GM18519 (cell line): ENCODE measurements at regions not wholly inside any gene's neighbourhood (a gene's known extent, or its start where the extent isn't known, plus 50 kb on each side); places are given as distances from the start of the nearest gene placed in this dataset.
"Not testable (repeated sequence)": the region's sequence is repeated elsewhere in the genome, so short reads cannot be mapped to it uniquely, and the experiment has no call there.

ENCODE experiments used
- ATAC-seq: cut with Tn5 transposase; IDR thresholded peaks from one replicate; pipeline ENCODE4 v1.9.1; 2021; ENCODE audit warnings: mild to moderate bottlenecking, moderate library complexity; ENCODE audit not compliant: unreplicated experiment, low FRiP score

DNA sequence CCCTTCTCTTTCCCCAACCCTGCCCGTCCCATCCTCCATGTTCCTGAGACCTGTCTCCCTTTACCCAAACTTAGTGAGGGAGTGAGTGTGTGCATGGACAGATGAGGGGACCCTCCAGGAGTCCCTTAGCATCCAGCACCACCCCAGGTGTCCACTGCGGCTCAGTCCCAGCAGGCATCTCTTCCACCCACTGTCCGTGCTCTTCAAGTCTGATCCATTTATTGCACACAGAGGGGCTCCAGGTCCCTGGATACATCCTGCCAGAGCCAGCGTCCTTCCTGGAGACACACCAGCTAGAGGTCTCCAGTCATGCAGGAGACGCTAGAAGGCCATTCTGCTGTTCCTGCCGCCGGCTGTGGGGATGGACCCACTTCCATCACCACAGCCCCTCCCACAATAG is 239.2 kb downstream of the ADGRD1 start:
- no peak for ATAC-seq

DNA sequence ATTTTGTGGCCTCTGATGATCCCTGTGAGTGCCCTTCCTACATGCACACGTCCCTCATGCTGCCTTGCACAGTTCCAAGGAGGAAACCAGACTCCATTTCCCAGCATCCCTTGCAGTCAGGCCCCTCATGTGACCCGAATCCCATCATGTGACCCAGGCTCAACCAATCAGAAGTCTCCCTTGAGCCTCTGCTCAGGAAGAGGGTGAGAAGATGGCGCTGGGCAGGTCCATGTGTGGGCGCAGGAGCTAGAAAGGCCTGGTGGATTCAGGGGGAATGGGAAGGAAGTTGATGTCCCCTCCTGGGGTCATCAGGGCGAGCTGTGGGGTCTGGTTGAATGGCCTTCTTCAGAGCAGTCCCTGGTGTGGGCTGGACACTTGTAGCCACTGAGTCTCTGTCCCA is 240.5 kb downstream of the ADGRD1 start:
- ATAC-seq: no peak

DNA sequence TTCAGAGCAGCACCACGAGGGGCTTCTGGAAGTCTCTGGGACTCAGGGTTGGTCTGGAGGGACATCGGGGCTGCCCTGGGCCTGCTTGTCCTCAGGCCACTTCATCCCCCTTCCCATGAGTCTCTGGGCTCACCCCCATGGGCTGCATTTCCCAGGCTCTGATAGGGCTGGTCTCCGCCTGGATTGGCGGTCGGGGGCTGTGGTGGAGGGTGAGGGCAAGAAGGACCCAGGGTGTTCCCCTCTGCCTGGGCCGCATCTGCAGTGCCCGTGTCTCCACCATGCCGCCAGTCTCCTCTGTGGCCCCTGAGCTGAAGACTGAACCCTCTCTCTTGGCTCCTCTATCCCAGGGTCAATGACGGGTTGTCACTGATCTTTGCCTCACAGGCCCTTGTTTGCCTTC is 242.1 kb downstream of the ADGRD1 start:
- no peak for ATAC-seq

DNA sequence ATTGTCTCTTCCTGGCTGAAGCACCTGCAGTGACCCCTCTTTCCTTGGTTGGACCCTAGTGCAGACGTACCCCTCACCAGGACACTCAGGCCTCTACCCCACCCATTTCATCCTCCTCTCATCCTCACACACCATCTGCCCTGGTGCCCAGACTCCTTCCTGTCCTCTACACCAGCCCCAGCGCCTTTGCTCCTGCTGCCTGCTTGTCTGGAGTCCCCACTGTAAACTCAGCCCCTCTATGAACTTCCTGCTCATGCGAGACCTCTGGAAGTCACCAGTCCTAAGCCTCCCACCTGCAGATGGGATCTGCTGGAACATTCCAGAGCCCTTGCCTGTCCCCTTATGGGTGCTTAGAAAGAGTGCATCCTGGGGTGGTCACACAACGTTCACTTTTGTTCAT is 242.5 kb downstream of the ADGRD1 start:
- no peak for ATAC-seq

DNA sequence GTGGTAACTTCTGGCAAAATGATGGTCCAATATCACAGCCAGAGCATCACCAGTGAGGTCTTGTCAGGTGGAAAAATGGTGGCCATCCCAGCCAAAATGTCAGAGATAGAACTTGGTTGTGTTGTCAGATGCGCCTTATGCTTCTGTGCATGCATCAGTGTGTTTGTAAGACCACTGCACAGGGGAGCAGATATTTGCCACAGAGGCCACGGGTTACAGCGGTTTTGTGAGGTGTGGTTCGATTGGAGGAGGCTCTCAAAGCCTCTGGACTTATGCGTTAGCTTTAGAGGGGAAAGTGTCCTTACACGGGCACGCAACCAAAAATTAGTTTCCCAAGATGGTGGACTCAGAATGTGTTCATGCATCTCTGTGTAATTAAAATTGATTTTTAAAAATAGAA is 243.8 kb downstream of the ADGRD1 start:
- no peak for ATAC-seq

DNA sequence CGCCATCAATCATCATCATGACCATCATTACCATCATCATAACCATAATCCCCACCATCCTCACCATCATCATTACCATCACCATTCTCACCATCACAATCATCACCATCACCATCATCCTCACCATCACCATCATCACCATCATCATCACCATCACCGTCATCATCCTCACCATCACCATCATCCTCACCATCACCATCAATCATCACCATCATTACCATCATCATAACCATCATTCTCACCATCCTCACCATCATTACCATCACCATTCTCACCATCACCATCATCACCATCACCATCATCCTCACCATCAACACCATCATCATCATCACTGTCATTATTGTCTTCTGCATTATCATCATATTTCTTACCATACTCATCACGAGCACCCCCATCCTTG is 245.5 kb downstream of the ADGRD1 start:
- no peak for ATAC-seq

DNA sequence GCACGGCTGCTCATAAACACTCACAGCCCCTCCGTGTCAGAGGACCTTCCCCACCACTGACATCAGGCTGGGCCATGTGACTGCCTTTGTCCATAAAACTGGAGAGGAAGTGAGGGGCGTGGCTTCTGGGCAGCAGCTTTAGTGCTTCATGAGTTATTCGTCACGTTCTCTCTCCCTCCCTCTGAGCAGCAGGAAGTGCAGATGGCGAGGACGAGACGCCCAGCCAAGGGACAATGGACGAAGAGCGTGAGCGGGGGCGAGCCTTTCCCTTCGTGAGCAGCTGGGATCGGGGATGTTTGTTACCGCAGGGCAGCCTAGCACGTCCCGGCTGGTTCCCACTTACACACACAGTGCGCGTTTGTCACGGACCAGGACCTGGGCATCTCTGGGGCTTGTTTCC is 248.2 kb downstream of the ADGRD1 start:
- not testable (repeated sequence) for ATAC-seq

DNA sequence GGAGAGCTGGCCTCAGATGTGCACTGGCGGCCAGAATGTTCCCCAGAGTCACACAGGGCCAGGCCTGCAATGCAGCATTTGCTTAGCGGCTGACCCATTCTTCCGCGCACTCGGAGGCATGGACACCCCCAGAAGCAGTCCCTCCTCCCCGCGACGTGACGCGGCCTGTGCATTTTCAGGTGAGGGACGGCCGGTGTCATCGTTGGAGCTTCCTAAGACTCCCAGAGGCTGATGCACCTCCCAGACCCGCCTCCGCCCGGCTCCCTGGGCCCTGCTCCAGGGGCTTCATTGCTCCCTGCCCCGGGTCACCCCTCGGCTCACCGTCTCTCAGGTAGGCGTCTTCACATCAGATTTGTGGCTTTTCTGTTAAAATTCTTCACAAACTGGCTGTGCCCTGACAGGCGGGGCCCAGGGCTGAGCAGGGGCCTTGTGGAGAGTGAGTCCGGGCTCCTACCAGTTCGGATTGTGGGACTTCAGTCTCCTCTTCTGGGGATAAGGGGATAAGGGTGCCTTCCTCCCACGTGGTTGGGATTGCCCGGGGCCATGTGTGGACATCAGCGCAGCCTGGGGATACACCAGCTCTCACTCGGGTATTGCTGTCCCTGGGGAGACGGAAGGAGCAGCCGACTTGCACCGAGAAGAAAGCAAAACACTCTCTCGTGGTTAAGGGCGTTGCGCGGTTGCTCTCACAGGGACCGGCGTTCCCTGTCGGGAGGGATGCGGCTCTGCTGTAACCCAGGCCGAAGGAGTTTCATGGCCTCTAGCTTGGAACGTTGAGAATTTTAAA is 249.1 kb downstream of the ADGRD1 start:
- ATAC-seq: no peak

DNA sequence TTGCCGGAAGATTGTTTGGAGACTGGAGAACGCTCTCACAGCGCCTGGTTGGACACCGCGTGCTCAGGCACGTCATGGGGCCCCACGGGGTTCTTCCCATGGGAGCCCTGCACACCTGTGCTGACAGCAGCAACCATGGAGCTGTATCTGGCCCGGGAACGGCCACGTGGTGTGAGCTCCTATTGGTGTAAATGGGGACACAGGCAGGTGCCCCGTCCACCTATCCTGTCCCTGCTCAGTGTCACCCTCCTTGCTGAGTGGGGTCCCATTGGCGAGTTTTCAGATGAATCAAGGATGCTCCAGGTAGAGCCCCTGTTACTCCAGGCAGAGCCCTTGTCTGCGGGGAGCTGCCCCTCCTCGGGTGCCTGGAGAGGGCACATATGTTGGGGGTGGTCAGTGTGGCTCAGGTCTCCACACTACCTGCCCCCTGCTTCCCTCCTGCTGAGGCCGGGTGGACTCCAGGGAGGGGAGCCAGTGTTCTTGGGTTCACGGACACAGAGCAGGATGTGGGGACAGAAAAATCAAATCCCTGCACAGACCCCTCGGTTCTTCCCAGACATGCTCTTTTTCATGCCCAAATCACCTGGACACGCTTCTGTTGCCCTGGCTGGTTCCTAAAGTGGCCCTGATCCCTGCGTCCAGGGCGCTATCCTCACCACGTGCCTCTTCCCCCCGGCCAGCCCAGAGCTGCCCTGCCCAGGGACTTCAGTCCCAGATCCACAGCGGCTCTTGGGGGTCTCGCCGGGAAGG is 250.1 kb downstream of the ADGRD1 start:
- ATAC-seq: no peak

DNA sequence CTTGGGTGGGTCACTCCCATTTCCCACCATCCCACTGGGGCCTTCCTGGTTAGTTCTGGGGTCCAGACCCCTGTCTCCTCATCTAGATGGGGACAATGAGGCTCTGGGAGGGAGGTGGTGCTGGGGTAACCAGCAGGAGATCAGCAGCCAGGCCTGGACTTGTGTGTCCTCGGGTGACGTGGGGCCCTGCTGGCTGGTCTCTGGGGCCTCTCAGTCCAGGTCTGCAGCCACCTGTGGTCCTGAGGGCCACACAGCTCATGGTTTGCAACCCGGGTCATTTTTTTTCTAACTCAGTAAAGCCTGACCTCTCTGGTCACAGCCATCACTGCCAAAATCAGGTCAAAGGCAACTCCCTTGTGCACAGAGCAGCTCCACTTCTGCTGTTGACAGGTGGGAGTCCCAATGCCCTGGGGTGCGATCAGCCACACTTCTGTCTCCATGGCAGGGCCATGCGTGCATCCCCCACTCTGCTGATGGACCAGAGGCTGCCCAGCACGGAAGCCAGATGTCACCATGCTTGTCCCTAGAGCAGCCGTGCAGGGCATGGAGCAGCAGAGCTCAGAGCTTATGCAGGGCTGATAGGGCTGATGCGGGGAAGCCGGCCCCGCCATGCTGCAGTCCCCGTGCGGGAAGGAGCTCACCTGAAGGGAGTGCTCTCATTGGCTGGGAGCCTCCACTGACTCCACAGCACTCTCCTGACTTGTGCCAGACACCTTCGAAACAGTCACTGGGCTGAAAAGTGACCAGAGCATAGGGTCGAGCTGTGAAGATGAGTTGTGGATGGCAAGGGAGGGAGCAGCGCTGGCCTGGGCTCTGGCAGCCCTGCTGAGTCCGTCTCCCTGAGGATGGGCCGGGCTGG is 250.9 kb downstream of the ADGRD1 start:
- no peak for ATAC-seq

DNA sequence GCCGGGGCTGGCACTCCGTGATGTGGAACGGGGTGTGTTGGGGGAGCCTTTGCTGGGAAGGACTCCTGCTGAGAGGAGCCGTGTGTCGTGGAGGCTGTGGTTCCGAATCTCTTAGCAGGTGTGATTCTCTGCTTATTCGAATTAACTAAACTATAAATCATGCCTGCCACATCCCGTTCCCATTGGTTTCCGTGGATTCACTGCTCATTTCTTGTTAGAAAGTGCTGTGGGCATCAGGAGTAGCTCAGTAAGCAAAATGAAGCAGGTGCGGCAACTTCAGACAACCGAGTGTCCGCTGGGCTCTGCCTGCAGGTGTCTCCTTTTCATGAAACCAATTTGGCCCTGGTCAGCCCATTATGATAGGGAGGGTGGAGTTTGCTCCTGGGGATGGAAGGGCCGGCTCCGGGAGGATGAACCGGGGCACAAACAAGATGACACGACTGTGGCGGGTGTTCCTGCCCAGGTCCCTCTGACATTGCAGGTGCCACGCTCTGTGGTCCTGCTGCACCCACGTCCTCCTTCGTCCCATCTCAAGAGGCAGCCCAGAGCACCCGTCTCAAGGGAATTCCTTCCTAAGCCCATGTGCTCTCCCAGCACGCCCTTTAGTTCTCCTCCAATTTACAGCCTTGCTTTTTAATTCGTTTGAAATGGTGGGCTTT is 251.7 kb downstream of the ADGRD1 start:
- ATAC-seq: not testable (repeated sequence)

DNA sequence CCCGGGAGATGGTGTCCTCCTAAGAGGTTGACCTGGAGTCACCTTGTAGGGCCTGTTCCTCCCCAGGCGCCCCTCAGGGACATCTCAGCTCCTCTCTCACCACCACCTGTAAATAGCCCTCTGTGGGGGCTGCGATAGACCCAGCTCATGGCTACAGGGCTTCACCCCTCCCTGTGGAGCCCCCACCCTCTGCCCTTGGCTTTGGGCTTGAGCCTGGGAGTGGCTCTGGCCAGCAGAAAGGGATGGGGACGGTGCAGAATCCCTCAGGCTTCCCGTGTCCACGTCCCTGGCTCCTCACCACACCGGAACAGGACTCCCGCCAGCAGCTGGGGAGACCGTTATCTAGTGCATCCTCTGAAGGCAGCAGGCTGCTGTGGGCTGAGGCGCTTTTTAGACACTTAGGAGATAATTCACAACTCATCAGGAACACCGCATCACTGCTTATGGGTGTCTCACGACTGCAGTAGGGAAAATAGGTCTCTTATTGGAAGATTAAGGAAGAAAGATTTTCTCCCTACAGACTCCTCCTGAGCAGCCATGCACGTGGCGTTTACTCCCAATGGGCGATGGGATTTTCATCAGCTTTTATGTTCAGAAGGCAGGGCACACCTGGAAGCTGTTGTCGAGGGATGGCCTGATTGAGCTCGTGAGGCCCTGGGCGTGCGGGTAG is 253.1 kb downstream of the ADGRD1 start:
- not testable (repeated sequence) for ATAC-seq

DNA sequence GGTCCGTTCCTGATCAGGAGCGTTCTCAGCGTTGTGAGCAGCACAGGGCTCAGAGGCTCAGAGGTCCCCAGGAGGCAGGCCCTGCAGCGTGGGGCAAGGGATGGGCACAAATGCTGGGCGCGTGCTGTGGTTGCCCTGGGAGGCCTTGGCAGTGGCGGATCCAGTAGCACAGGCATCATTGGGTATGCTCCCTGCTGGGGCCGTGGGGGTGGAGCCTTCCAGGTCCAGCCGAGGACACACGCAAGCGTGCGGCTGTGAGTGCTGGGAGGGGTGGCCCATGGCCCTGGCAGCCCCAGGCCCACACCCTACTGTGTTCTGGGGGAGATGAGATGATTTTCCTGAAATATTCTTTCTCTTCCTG is 253.6 kb downstream of the ADGRD1 start:
- not testable (repeated sequence) for ATAC-seq

DNA sequence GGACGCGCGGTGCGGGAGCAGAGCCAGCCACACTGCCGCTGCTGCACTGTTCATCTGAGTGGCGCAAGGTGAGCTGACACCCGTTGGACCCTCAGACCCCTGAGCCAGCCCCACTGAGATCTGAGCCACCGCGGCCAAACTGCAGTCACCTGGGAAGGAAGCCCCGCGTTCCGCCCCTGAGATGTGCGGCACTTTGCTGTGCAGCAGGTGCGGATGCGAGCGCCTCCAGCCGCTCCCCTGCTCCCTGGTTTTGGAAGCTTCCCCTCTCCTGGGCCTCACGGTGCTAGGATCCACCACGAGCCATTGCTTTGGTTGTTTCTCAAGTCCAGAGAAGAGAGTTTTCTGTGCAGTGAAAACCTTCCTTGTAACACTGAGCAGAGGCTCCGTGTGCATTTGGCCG is 254.1 kb downstream of the ADGRD1 start:
- not testable (repeated sequence) for ATAC-seq

DNA sequence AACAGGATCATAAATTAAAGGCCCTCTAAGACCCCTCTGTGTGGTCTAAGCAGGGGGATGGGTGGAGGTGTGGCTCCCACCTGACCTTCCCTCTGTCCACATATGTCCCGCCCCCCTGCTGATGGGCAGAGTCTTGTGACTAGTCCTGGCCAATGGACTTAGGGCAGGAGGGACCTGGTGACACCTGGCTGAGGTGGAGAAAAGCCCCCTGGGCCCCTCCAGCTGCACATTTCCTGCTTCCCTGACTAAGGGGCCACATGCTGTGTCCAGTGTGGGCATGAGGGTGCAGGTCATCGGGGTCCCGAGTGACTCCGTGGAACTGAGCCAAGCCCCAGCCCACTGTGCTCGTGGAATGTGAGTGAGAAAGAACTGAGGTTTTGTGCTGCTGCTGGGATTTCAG is 254.7 kb downstream of the ADGRD1 start:
- ATAC-seq: no peak

DNA sequence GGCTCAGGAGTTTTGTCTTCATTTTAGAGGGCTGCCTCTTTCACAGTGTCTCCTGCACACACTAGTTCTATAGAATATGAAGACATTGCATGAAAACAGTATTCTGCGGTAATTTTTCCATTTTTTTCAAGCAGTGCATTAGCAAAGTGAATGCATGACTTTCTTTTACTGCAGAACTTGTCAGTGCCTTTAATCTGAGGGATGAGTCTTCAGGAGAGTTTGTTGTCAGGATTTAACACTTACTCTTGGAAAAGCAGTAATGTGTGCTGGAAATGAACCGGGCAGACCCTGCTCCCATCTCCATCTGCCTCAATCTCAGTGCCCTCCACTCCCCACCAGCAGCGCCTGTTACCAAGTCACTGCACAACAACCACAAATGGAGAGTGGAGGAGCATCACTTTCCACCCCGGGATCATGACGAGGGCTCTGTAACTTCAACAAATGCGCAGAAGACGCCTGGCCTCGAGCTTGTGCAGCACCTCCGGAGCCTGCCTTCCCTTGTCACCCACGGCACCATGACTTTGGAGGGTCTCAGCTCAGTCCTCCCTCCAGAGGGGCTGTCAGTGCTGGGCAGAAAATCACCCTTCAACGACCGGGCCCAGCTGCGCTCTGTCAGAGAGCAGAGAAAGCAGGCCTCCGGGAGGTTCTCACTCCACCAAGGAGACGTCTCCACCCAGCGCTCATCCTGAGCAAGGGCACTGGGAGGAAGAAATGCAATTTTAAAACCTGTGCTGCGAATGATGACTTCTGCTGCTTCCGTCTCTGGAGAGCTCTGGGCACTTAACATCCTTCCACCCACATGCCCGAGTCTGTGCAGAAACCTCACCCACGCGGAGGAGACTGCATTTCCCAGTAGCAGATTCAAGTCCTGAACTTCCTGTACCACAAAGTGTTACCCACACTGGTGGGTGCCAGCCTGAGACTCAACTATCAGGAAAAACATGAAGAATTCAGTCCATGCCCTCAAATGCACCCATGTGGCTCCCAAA is 255.7 kb downstream of the ADGRD1 start:
- no peak for ATAC-seq

DNA sequence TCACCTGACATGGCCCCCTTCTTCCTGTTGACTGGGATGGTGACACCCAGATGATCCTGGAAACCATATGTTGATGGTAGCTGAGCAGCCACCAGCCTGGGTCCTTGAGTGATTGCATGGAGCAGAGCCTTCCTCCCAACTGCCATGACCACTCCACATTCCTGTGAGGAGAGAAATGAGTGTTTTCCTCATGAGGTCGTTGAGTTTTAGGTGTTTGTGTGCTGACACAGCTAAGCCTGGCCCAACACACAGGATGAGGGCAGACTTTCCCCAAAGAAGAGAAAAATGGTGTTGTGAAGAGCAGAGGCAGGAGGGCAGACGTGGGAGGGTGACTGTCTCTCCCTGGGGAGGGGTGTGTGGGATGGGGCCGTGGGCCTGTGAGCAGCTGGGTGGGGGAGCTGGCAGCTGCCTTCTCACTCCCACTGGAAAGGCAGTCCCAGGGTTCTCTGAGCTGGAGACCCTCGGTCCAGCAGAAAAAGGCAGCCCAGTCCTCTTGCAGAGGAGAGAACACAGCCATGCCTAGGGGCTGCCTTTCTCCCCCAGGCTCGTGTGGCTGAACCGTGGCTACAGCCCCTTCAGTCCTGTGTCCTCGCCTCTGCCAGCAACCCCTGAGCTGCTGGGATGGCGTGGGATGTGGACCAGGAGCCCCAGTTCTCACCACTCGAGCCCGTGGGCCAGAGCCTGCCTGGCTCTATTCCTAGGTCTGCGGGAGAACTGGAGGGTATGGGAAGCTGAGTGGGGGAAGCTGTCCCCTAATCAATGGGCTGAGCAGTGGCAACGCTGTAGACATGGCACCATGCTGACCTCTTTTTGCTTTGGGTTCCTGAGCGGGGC is 257.0 kb downstream of the ADGRD1 start:
- no peak for ATAC-seq

DNA sequence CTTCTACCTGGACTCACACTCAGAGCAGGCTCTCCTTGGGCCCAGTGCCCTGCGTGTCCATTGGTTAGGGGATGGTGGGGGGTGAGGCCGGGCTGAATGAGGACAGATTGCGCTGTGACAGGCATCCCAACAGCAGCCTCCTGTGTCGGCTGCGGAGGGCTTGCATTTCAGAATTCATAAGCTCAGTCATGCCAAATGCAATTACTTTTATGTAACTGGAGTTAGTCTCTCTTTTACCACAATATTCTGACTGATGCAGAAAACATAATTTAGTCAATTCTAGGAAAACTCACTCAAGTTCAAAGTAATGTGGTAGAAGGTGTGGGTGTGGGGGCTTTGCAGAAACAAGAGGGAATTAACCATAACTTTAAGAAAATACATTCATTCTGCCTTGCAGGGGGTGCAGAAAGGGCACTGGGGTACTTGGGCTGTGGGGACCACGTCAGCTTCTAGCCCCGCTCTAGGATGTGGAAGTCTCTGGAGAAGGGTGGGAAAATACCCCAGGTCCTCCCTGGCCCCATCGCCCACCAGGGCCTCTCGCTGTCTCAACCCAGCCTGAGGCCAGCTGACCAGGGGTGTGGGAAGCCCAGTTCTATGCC is 257.7 kb downstream of the ADGRD1 start:
- ATAC-seq: no peak
